ENCODE measurements at regions not wholly inside any gene's neighbourhood (a gene's known extent, or its start where the extent isn't known, plus 50 kb on each side); places are given as distances from the start of the nearest gene placed in this dataset.

- TF ChIP-seq, protein P1, sequence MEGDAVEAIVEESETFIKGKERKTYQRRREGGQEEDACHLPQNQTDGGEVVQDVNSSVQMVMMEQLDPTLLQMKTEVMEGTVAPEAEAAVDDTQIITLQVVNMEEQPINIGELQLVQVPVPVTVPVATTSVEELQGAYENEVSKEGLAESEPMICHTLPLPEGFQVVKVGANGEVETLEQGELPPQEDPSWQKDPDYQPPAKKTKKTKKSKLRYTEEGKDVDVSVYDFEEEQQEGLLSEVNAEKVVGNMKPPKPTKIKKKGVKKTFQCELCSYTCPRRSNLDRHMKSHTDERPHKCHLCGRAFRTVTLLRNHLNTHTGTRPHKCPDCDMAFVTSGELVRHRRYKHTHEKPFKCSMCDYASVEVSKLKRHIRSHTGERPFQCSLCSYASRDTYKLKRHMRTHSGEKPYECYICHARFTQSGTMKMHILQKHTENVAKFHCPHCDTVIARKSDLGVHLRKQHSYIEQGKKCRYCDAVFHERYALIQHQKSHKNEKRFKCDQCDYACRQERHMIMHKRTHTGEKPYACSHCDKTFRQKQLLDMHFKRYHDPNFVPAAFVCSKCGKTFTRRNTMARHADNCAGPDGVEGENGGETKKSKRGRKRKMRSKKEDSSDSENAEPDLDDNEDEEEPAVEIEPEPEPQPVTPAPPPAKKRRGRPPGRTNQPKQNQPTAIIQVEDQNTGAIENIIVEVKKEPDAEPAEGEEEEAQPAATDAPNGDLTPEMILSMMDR (IDR thresholded peaks at IDR 0.05) = no peak
- no peak for TF ChIP-seq POLR2A (IDR thresholded peaks at IDR 0.05)
Observed at GRCh38 chr16:64138006-64138405, 983.9 kb downstream of the CDH11 start.
